ENCODE measurements at regions not wholly inside any gene's neighbourhood (a gene's known extent, or its start where the extent isn't known, plus 50 kb on each side); places are given as distances from the start of the nearest gene placed in this dataset.
"Not testable (repeated sequence)": the region's sequence is repeated elsewhere in the genome, so short reads cannot be mapped to it uniquely, and the experiment has no call there.

DNA sequence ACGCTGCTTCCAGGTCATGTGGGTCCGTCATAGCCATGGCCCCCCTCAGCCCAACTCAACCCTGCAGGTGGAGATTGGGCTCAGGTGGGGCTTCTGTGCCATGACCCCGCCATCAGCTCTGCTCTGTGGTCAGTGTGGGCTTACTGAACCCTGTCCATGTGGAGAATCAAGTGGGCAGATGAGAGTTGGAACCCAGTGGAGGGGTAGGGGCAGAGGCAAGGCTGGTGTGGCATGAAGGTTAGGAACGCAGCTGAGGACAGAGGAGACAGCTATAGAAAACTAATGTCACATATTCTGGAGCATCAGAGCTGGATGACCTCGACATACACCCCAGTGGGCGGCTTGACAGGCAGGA, 355.9 kb downstream of the PTPRU start:
- in situ Hi-C loops (cut with HindIII; ENCODE audit: low sequenced_read_pairs) = no loop called here
- no peak overlapping the region for H3K4me3 ChIP-seq (ENCODE audit: low read depth, low read length)
- TF ChIP-seq, protein P1, sequence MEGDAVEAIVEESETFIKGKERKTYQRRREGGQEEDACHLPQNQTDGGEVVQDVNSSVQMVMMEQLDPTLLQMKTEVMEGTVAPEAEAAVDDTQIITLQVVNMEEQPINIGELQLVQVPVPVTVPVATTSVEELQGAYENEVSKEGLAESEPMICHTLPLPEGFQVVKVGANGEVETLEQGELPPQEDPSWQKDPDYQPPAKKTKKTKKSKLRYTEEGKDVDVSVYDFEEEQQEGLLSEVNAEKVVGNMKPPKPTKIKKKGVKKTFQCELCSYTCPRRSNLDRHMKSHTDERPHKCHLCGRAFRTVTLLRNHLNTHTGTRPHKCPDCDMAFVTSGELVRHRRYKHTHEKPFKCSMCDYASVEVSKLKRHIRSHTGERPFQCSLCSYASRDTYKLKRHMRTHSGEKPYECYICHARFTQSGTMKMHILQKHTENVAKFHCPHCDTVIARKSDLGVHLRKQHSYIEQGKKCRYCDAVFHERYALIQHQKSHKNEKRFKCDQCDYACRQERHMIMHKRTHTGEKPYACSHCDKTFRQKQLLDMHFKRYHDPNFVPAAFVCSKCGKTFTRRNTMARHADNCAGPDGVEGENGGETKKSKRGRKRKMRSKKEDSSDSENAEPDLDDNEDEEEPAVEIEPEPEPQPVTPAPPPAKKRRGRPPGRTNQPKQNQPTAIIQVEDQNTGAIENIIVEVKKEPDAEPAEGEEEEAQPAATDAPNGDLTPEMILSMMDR (IDR thresholded peaks at IDR 0.05; ENCODE audit: low read depth, low read length, missing control alignments) = no peak
- DNase-seq (ENCODE audit: low read depth) = no peak

DNA sequence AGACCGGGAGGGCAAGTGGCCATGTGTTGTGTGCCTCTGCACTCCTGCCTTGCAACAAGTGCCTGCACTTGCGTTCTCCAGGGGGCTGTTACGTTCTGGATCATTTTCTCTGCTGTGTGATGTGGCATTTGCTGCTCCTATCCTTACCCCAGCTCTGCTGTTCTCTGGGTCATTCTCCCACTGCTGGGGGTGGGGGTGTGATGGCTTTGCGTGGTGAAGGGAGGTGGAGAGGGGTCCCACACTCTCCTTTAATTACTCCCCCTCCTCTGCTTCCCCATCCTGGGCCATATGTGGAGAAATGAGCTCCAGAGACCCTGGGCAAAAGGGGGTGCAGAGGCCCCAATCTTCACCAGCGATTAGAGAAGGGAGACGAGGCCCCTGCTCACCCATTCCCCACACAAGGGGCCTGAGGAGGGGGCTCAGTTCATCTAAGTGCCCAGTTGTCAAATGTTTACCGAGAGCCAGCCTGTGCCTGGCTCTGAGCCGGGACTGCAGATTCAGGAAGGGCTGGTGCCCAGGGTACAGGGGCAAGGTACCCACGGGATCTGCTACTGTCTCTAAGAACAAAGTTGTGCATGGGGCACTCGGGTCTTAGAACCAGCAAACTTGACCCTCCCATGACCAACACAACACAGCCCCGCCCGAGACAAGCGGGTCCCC, 355.4 kb downstream of the PTPRU start:
- TF ChIP-seq, protein P1 (IDR thresholded peaks at IDR 0.05; ENCODE audit: low read depth, low read length, missing control alignments) = no peak
- in situ Hi-C loops (cut with HindIII; ENCODE audit: low sequenced_read_pairs) = no loop called here

DNA sequence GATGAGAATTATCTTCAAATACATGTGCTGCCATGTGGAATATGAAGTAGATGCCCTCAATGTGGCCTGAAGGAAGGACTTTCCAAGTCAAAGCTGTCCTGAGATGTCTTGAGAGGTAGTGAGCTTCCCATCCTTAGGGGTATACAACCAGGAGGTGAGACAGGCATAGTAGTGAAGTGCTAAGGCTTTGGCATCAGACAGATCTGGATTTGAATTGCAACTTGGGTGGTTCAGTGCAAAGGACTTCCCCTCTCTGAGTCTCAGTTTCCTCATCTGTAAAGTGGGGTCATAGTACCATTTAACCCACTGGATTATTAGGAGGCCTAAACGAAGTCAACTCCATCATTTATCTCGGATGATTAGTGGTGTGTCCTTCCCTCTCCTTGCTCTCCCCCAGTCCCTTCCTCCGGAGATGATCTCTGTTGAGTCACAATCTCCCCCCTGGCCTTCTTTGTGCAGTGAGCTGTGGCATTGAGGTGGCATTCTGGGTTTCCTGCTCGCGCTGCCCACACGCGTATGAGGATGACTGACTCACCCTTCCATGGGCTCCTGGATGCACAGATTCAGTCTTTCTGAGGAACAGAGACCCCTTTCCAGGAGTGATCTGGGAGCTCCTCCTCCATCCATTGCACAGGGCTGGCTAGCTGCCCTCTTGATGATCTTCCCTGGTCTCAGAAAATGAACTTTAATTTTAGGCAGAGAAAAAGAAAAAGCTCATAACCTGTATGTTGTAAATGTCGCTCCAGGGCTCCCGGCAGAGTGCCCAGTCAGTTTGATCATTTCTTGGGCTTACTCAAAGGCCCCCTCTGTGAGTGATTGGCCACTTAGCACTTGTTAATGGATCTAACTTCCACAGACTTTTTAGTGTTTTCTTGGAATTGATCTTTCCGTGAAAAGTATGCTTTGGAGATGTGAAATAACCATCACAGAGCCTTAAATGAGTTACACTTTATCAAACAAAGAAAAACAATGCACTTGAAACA, 354.6 kb downstream of the PTPRU start:
- in situ Hi-C loops (cut with HindIII; ENCODE audit: low sequenced_read_pairs) = no loop called here
- TF ChIP-seq, protein P1 (IDR thresholded peaks at IDR 0.05; ENCODE audit: low read depth, low read length, missing control alignments) = no peak
- H3K4me3 ChIP-seq (ENCODE audit: low read depth, low read length) = no peak overlapping the region
- no peak for DNase-seq (ENCODE audit: low read depth)

More for the DNA sequence above, 355.4 kb downstream of the PTPRU start:
- H3K4me3 ChIP-seq (ENCODE audit: low read depth, low read length) = no peak overlapping the region
- no peak for DNase-seq (ENCODE audit: low read depth)

DNA sequence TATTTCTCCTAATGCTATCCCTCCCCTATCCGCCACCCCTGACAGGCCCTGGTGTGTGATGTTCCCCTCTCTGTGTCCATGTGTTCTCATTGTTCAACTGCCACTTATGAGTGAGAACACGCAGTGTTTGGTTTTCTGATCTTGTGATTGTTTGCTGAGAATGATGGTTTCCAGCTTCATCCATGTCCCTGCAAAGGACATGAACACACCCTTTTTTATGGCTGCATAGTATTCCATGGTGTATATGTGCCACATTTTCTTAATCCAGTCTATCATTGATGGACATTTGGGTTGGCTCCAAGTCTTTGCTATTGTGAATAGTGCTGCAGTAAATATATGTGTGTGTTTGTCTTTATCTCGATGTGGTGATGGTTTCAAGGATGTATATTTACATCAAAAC, 353.4 kb downstream of the PTPRU start:
- H3K4me3 ChIP-seq (ENCODE audit: low read depth, low read length); in situ Hi-C loops (cut with HindIII; ENCODE audit: low sequenced_read_pairs); DNase-seq (ENCODE audit: low read depth): not testable (repeated sequence)

DNA sequence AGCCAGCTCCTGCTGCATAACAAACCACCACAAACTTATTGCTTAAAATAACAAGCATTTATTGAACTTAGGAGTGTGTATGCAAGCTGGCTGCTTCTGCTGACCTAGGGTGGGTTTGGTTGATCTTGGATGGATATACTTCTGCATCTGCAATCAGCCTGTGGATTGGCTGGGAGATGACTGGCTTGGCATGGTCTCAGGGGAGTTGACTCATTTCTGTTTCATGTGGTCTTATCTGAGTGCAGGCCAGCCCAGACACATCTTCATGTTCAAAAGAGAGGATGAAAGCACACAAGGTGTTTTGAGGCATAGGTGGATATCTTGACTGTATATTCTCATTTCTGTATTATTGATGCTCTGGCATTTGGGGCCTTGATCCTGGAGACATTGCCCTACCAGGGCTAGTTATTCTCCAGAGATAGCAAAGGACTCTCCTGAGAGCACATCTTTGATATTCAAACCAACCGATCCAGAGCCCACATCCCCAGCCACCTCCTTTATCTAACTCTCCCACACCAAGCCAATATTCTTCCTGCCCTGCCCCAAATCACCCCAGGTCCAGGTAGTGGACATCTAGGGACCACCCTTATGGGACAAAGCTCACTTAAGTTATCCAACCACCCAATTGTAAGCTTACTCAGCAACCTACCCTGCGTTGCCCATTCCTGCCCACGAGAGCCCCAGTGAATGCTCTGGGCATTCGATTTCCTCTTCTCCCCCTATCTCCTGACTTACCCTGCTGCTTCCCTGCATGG, 350.8 kb downstream of the PTPRU start:
- peak; percentile 20 for DNase-seq (ENCODE audit: low read depth)
- in situ Hi-C loops (cut with HindIII; ENCODE audit: low sequenced_read_pairs) = no loop called here
- TF ChIP-seq, protein P1 (IDR thresholded peaks at IDR 0.05; ENCODE audit: low read depth, low read length, missing control alignments) = no peak
- H3K4me3 ChIP-seq (ENCODE audit: low read depth, low read length) = no peak overlapping the region

DNA sequence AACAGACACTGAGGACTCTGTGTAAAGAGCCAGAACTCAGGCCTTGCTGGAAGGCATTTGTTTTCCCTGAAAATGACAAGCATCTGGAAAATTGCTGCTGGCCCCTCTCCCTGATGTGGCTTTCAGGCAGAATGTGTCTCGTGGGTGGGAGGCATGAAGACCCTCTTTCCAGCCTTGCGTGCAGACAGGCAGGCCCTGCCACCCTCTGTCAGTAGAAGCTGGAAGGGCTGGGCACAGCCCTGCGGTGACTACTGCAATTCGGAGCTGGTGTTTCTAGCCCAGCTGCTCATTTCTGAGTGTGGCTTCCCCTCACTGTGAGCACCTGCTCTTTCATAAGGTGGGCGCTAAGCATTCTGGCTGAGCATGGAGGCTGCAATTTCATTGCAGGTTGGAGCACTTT, 349.9 kb downstream of the PTPRU start:
- no peak for DNase-seq (ENCODE audit: low read depth)
- no peak overlapping the region for H3K4me3 ChIP-seq (ENCODE audit: low read depth, low read length)
- in situ Hi-C loops (cut with HindIII; ENCODE audit: low sequenced_read_pairs) = no loop called here
- TF ChIP-seq, protein P1 (IDR thresholded peaks at IDR 0.05; ENCODE audit: low read depth, low read length, missing control alignments) = no peak
